ENCODE measurements at regions not wholly inside any gene's neighbourhood (a gene's known extent, or its start where the extent isn't known, plus 50 kb on each side); places are given as distances from the start of the nearest gene placed in this dataset.

DNA sequence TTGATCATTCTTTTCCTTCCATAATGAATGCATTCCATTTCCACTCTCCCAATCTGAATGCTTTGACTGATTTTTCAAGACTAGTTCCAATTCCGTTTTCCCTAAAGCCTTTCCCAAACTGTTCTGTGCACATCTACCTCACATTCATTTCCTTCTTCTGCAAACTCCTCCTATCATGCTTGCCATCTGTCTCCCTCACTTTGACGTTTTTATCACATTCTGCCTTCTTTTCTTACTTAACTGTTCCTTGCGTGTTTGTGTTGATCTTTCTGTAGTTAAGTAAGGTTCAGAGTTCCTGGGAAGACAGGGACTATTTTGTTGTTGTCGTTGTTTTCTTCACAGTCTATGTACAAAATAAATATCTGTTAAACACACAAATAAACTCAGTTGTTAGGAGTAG is 179.0 kb downstream of the NXPE2 start:
- no peaks in the 10 kb centered on the region for H3K36me3 ChIP-seq
- no peak for DNase-seq (ENCODE audit: low spot score in 2 of 2)
- no peak overlapping the region for H3K27ac ChIP-seq
- TF ChIP-seq, protein P1, sequence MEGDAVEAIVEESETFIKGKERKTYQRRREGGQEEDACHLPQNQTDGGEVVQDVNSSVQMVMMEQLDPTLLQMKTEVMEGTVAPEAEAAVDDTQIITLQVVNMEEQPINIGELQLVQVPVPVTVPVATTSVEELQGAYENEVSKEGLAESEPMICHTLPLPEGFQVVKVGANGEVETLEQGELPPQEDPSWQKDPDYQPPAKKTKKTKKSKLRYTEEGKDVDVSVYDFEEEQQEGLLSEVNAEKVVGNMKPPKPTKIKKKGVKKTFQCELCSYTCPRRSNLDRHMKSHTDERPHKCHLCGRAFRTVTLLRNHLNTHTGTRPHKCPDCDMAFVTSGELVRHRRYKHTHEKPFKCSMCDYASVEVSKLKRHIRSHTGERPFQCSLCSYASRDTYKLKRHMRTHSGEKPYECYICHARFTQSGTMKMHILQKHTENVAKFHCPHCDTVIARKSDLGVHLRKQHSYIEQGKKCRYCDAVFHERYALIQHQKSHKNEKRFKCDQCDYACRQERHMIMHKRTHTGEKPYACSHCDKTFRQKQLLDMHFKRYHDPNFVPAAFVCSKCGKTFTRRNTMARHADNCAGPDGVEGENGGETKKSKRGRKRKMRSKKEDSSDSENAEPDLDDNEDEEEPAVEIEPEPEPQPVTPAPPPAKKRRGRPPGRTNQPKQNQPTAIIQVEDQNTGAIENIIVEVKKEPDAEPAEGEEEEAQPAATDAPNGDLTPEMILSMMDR (IDR thresholded peaks at IDR 0.05): no peak
- no peak for TF ChIP-seq POLR2AphosphoS5 (IDR thresholded peaks at IDR 0.05)
- H3K4me3 ChIP-seq: no peak overlapping the region
- H3K9me3 ChIP-seq: no peaks in the 10 kb centered on the region
- intact Hi-C loops (cut with DNase I; ENCODE audit: low total_unique reads): no loop called here
- H3K27me3 ChIP-seq: peaks cover 0 to 5% of the 10 kb centered on the region in 2 donors
- H3K4me1 ChIP-seq: no peaks in the 10 kb centered on the region

DNA sequence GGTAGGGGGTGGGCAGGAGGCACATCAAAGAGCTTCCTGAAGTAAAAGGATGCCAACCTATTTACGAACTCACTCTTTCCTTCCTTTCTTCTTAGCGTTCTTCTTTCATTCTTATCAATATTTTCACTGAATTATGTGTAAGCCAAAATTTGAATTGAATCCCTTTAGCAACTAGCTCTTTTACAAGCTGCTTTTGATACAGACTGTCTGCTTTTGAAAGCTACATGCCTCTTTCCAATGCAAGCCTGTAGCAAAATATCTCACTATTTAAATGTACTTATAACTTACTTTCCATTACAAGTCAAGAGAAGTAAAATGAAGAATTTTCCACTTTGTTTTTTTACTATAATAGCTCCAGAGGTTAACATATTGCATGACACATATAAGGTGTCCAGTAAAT is 186.6 kb downstream of the NXPE2 start:
- TF ChIP-seq, protein P1 (IDR thresholded peaks at IDR 0.05): no peak
- TF ChIP-seq POLR2A (IDR thresholded peaks at IDR 0.05) (no peak), POLR2AphosphoS5 (IDR thresholded peaks at IDR 0.05) (no peak)
- H3K27ac ChIP-seq: no peak overlapping the region
- no peak for DNase-seq (ENCODE audit: low spot score in 2 of 2)
- intact Hi-C loops (cut with DNase I; ENCODE audit: low total_unique reads): no loop called here
- no peaks in the 10 kb centered on the region for H3K36me3 ChIP-seq
- H3K27me3 ChIP-seq: peaks cover 0 to 6% of the 10 kb centered on the region in 2 donors
- H3K9me3 ChIP-seq: no peaks in the 10 kb centered on the region
- H3K4me1 ChIP-seq: no peaks in the 10 kb centered on the region
- H3K4me3 ChIP-seq: no peak overlapping the region

DNA sequence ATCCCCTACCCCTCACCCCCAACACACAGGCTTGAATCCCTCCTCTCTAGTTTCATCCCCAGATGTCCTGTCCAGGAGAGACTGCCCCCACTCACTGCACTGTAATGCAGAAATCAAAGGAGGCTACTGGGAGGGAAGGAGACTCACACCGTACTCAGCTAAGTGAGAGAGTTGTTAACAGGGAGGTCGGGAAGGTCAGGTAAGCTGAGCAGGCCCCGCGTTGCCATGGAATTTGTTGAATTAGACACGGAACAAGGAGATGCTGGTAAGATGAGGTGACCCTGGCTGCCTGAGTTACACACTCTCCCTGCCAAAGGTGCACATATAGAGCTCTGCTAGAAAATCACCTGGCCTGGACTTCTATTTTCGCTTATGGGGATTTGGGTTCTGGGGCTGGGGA is 197.9 kb downstream of the NXPE2 start:
- no peak overlapping the region for H3K4me3 ChIP-seq
- TF ChIP-seq, protein P1 (IDR thresholded peaks at IDR 0.05): no peak
- TF ChIP-seq POLR2AphosphoS5 (IDR thresholded peaks at IDR 0.05): no peak
- TF ChIP-seq POLR2A (IDR thresholded peaks at IDR 0.05): no peak
- H3K27me3 ChIP-seq: no peaks in the 10 kb centered on the region
- DNase-seq (ENCODE audit: low spot score in 2 of 2): no peak
- H3K27ac ChIP-seq: no peak overlapping the region
- H3K9me3 ChIP-seq: no peaks in the 10 kb centered on the region
- intact Hi-C loops (cut with DNase I; ENCODE audit: low total_unique reads): no loop called here
- H3K4me1 ChIP-seq: no peaks in the 10 kb centered on the region
- H3K36me3 ChIP-seq: no peaks in the 10 kb centered on the region

DNA sequence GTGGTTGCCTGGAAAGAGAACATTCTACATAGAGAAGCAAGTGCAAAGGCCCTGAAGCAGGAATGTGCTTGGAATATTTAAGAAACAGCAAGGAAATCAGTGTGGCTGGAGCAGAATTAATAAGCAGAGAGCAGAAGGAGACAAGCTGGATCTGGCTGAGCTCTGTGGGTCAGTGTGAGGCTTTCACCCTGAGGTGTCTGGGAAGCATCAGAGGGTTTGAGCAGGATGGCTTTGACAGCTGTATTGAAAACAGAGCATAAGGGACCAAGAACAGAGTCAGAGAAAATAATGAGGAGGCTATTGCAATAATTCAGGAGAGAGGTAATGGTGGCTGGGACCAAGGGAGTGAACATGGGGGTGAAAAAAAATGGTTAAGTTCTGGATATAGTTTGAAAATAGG is 199.6 kb downstream of the NXPE2 start:
- TF ChIP-seq, protein P1 (IDR thresholded peaks at IDR 0.05): no peak
- TF ChIP-seq POLR2A (IDR thresholded peaks at IDR 0.05) (no peak), POLR2AphosphoS5 (IDR thresholded peaks at IDR 0.05) (no peak)
- intact Hi-C loops (cut with DNase I; ENCODE audit: low total_unique reads): no loop called here
- H3K27me3 ChIP-seq: no peaks in the 10 kb centered on the region
- H3K27ac ChIP-seq: no peak overlapping the region
- DNase-seq (ENCODE audit: low spot score in 2 of 2): no peak
- H3K36me3 ChIP-seq: no peaks in the 10 kb centered on the region
- no peaks in the 10 kb centered on the region for H3K4me1 ChIP-seq
- H3K4me3 ChIP-seq: no peak overlapping the region
- H3K9me3 ChIP-seq: no peaks in the 10 kb centered on the region

DNA sequence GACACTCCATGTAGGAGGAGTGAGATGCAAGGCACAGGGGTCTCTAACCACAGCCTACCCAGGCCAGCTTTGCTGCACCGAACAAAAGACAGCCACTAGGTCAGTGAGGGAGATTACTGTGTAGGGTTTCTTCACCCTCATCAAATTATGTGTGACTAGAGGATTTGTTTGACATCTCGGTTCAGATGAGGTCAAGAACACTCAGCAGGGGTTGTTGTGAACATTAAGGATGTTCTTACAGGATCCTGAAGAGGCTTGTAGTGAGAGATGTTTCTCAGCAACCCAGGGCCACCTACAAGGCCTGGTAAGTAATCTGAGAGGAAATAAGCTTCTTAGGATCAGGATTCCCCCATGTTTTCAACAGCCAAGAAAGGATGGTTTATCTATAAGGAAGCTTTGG is 202.1 kb downstream of the NXPE2 start:
- no peak overlapping the region for H3K27ac ChIP-seq
- no peaks in the 10 kb centered on the region for H3K36me3 ChIP-seq
- no peak for DNase-seq (ENCODE audit: low spot score in 2 of 2)
- no peak overlapping the region for H3K4me3 ChIP-seq
- no peaks in the 10 kb centered on the region for H3K4me1 ChIP-seq
- H3K9me3 ChIP-seq: no peaks in the 10 kb centered on the region
- no peak for TF ChIP-seq POLR2A (IDR thresholded peaks at IDR 0.05)
- TF ChIP-seq, protein P1 (IDR thresholded peaks at IDR 0.05): no peak
- no peak for TF ChIP-seq POLR2AphosphoS5 (IDR thresholded peaks at IDR 0.05)
- no peaks in the 10 kb centered on the region for H3K27me3 ChIP-seq
- intact Hi-C loops (cut with DNase I; ENCODE audit: low total_unique reads): no loop called here

Measured in breast epithelium (tissue), 4 donors.